CD14-positive monocyte (primary cell): ENCODE measurements at regions not wholly inside any gene's neighbourhood (a gene's known extent, or its start where the extent isn't known, plus 50 kb on each side); places are given as distances from the start of the nearest gene placed in this dataset.

Experiments
- DNase-seq, 3 donors: peaks; one replicate each; pipeline ENCODE4 v3.0.0-alpha.2; 2011 to 2022
- H2AFZ ChIP-seq: 2 replicates; pipeline ENCODE4 v1.6.0; 2012; ENCODE audit warnings: mild to moderate bottlenecking, low read depth, low read length, inconsistent platforms; ENCODE audit not compliant: insufficient read depth, poor library complexity, severe bottlenecking
- H3K27ac ChIP-seq, 2 donors: 1 replicate in 1 of 2; 2 replicates in 1 of 2; pipeline ENCODE4 v1.5.1; 2012 to 2013; ENCODE audit warnings: low read length in 2 of 2, control low read depth in 1 of 2, inconsistent platforms in 1 of 2, low read depth in 1 of 2, mild to moderate bottlenecking in 1 of 2
- H3K27me3 ChIP-seq, 2 donors: one replicate each; pipeline versions ENCODE4 v1.6.0 to v1.6.1; 2011 to 2013; ENCODE audit warnings: low read length in 2 of 2; ENCODE audit not compliant: control insufficient read depth in 2 of 2, insufficient read depth in 2 of 2
- H3K36me3 ChIP-seq, 2 donors: replicated peaks in 1 of 2; 1 replicate in 1 of 2; 2 replicates in 1 of 2; pipeline versions ENCODE4 v1.5.1 to v1.6.1; 2012 to 2013; ENCODE audit warnings: low read length in 2 of 2, control low read depth in 1 of 2, inconsistent platforms in 1 of 2, mild to moderate bottlenecking in 1 of 2; ENCODE audit not compliant: insufficient read depth in 2 of 2, control insufficient read depth in 1 of 2
- H3K4me1 ChIP-seq, 2 donors: 1 replicate in 1 of 2; 2 replicates in 1 of 2; pipeline versions ENCODE4 v1.5.1 to v1.6.1; 2012 to 2013; ENCODE audit warnings: low read length in 2 of 2, control low read depth in 1 of 2, inconsistent platforms in 1 of 2, mild to moderate bottlenecking in 1 of 2, moderate library complexity in 1 of 2; ENCODE audit not compliant: insufficient read depth in 2 of 2, control insufficient read depth in 1 of 2
- H3K4me2 ChIP-seq: replicated peaks from 2 replicates; pipeline ENCODE3; 2012; ENCODE audit warnings: low read length, moderate library complexity, mild to moderate bottlenecking; ENCODE audit not compliant: poor library complexity, severe bottlenecking; ENCODE audit errors: extremely low read depth
- H3K4me3 ChIP-seq, 3 experiments: fragments of 200-600 bp in 1 of 3; sonication (generic) in 1 of 3; replicated peaks in 1 of 3; 1 replicate in 2 of 3; 2 replicates in 1 of 3; pipeline ENCODE4 v1.5.1; 2011 to 2013; ENCODE audit warnings: low read length in 3 of 3, mild to moderate bottlenecking in 3 of 3, control low read depth in 2 of 3, low read depth in 2 of 3, inconsistent platforms in 1 of 3, moderate library complexity in 1 of 3
- H3K79me2 ChIP-seq: 2 replicates; pipeline ENCODE4 v1.6.0; 2012; ENCODE audit warnings: mild to moderate bottlenecking, control low read depth, inconsistent platforms, low read length, moderate library complexity; ENCODE audit not compliant: insufficient read depth
- H3K9ac ChIP-seq: 2 replicates; pipeline ENCODE4 v1.6.0; 2017; ENCODE audit warnings: low read length, mild to moderate bottlenecking; ENCODE audit not compliant: insufficient read depth, poor library complexity, severe bottlenecking
- H3K9me3 ChIP-seq, 2 donors: replicated peaks in 1 of 2; 1 replicate in 1 of 2; 2 replicates in 1 of 2; pipeline versions ENCODE4 v1.5.1 to v1.6.1; 2012 to 2013; ENCODE audit warnings: low read length in 2 of 2, control low read depth in 1 of 2; ENCODE audit not compliant: control insufficient read depth in 1 of 2, insufficient read depth in 1 of 2
- H4K20me1 ChIP-seq: 2 replicates; pipeline ENCODE4 v1.6.0; 2012; ENCODE audit warnings: mild to moderate bottlenecking, low read length, control low read depth, moderate library complexity; ENCODE audit not compliant: insufficient read depth
- H3K27ac Mint-ChIP-seq, 7 donors: one replicate each; pipeline ENCODE4 v1.8.0; 2020; ENCODE audit warnings: mild to moderate bottlenecking in 7 of 7, mixed read lengths in 7 of 7, moderate library complexity in 6 of 7, inconsistent platforms in 2 of 7
- H3K27me3 Mint-ChIP-seq, 3 donors: one replicate each; pipeline ENCODE4 v1.8.0; 2021 to 2022; ENCODE audit warnings: low read depth in 3 of 3, mild to moderate bottlenecking in 3 of 3, mixed read lengths in 3 of 3, moderate library complexity in 3 of 3, inconsistent platforms in 1 of 3
- H3K36me3 Mint-ChIP-seq, 2 donors: one replicate each; pipeline ENCODE4 v1.8.0; 2020; ENCODE audit warnings: mixed read lengths in 2 of 2, inconsistent platforms in 1 of 2, mild to moderate bottlenecking in 1 of 2
- H3K4me1 Mint-ChIP-seq: one replicate; pipeline ENCODE4 v1.8.0; 2020; ENCODE audit warnings: mild to moderate bottlenecking, mixed read lengths
- H3K4me3 Mint-ChIP-seq, 2 donors: one replicate each; pipeline ENCODE4 v1.8.0; 2020; ENCODE audit warnings: mild to moderate bottlenecking in 2 of 2, mixed read lengths in 2 of 2, moderate library complexity in 1 of 2
- H3K9me3 Mint-ChIP-seq, 7 donors: one replicate each; pipeline ENCODE4 v1.8.0; 2020 to 2022; ENCODE audit warnings: mixed read lengths in 7 of 7, mild to moderate bottlenecking in 6 of 7, moderate library complexity in 6 of 7, inconsistent platforms in 2 of 7
- CTCF ChIP-seq: fragments of 200-600 bp; IDR thresholded peaks from one replicate; pipeline ENCODE4 v1.8.0; 2022; ENCODE audit warnings: antibody characterized with exemption, mild to moderate bottlenecking
- WGBS: methylation state at CpG from one replicate; pipeline ENCODE4 v1.1.5; 2013; ENCODE audit warnings: missing lambda C conversion rate; ENCODE audit not compliant: insufficient coverage; 5-methylcytosine and 5-hydroxymethylcytosine counted together
- intact Hi-C, 2 donors: fragments of 100-400 bp; cut with micrococcal nuclease; formaldehyde crosslinking; loops; one replicate each; pipeline versions ENCODE4 v1.15.0 to v1.15.1; 2023

GRCh38 chr11:127226949-127227348 is 226.4 kb upstream of the KIRREL3 start:
- H3K27me3 ChIP-seq = no peaks in the 10 kb centered on the region
- no CpG with 5 or more reads among the region's 2 CpGs for WGBS
- Mint-ChIP-seq H3K4me1 (no peaks in the 10 kb centered on the region), H3K27me3 (peaks cover 0 to 1% (median 0%) of the 10 kb centered on the region in 3 donors), H3K27ac (no peak overlapping the region), H3K4me3 (no peak overlapping the region), H3K36me3 (no peaks in the 10 kb centered on the region), H3K9me3 (no peaks in the 10 kb centered on the region)
- H4K20me1 ChIP-seq = no peaks in the 10 kb centered on the region
- no peak overlapping the region for H3K4me3 ChIP-seq
- no peak overlapping the region for H3K27ac ChIP-seq
- H2AFZ ChIP-seq = no peak overlapping the region
- no peak for TF ChIP-seq CTCF
- no peak overlapping the region for H3K9ac ChIP-seq
- no peaks in the 10 kb centered on the region for H3K79me2 ChIP-seq
- no peaks in the 10 kb centered on the region for H3K4me1 ChIP-seq
- H3K9me3 ChIP-seq = no peaks in the 10 kb centered on the region
- DNase-seq = no peak
- H3K4me2 ChIP-seq = no peak overlapping the region
- H3K36me3 ChIP-seq = no peaks in the 10 kb centered on the region
- intact Hi-C loops = no loop called here

- Histone ChIP-seq H3K9ac (no peak overlapping the region), H3K4me2 (no peak overlapping the region), H3K9me3 (no peaks in the 10 kb centered on the region), H4K20me1 (no peaks in the 10 kb centered on the region), H3K4me3 (no peak overlapping the region), H3K79me2 (no peaks in the 10 kb centered on the region), H2AFZ (no peak overlapping the region), H3K27ac (no peak overlapping the region), H3K27me3 (no peaks in the 10 kb centered on the region), H3K4me1 (no peaks in the 10 kb centered on the region), H3K36me3 (no peaks in the 10 kb centered on the region)
- H3K27ac Mint-ChIP-seq = no peak overlapping the region
- peaks cover 0 to 2% (median 0%) of the 10 kb centered on the region in 3 donors for H3K27me3 Mint-ChIP-seq
- no peaks in the 10 kb centered on the region for H3K36me3 Mint-ChIP-seq
- no peak for DNase-seq
- TF ChIP-seq CTCF = no peak
- H3K4me1 Mint-ChIP-seq = no peaks in the 10 kb centered on the region
- WGBS = no CpG with 5 or more reads among the region's 1 CpG
- no peaks in the 10 kb centered on the region for H3K9me3 Mint-ChIP-seq
- intact Hi-C loops = no loop called here
- H3K4me3 Mint-ChIP-seq = no peak overlapping the region
Measured at GRCh38 chr11:127226380-127226779, 225.8 kb upstream of the KIRREL3 start.
